Liver (tissue), 8 donors: ENCODE measurements at regions not wholly inside any gene's neighbourhood (a gene's known extent, or its start where the extent isn't known, plus 50 kb on each side); places are given as distances from the start of the nearest gene placed in this dataset.
"Not testable (repeated sequence)": the region's sequence is repeated elsewhere in the genome, so short reads cannot be mapped to it uniquely, and the experiment has no call there.

Experiments
- DNase-seq: peaks from one replicate; pipeline ENCODE4 v3.0.0-alpha.2; 2017; ENCODE audit warnings: low spot score
- H3K27ac ChIP-seq, 2 donors: one replicate each; pipeline ENCODE4 v1.7.0; 2013; ENCODE audit warnings: inconsistent platforms in 2 of 2, low read length in 2 of 2, control low read depth in 1 of 2, low read depth in 1 of 2, mild to moderate bottlenecking in 1 of 2
- H3K27me3 ChIP-seq, 4 donors: one replicate each; pipeline versions ENCODE4 v1.6.1 to v1.7.0; 2013; ENCODE audit warnings: low read length in 3 of 4, inconsistent platforms in 1 of 4, mild to moderate bottlenecking in 1 of 4, moderate library complexity in 1 of 4; ENCODE audit not compliant: control insufficient read depth in 4 of 4, insufficient read depth in 4 of 4
- H3K36me3 ChIP-seq, 4 donors: one replicate each; pipeline versions ENCODE4 v1.6.1 to v1.7.0; 2013; ENCODE audit warnings: low read length in 3 of 4, mild to moderate bottlenecking in 3 of 4, low read depth in 1 of 4, moderate library complexity in 1 of 4; ENCODE audit not compliant: control insufficient read depth in 4 of 4, insufficient read depth in 3 of 4
- H3K4me1 ChIP-seq, 4 donors: one replicate each; pipeline versions ENCODE4 v1.6.1 to v1.7.0; 2013; ENCODE audit warnings: low read length in 3 of 4, mild to moderate bottlenecking in 3 of 4, moderate library complexity in 1 of 4; ENCODE audit not compliant: control insufficient read depth in 4 of 4, insufficient read depth in 4 of 4
- H3K4me3 ChIP-seq, 3 donors: one replicate each; pipeline versions ENCODE4 v1.6.1 to v1.7.0; 2013; ENCODE audit warnings: low read length in 3 of 3, control low read depth in 1 of 3, low read depth in 1 of 3, mild to moderate bottlenecking in 1 of 3
- H3K9ac ChIP-seq, 2 donors: one replicate each; pipeline ENCODE4 v1.7.0; 2013; ENCODE audit warnings: low read length in 2 of 2, mild to moderate bottlenecking in 2 of 2, moderate library complexity in 2 of 2, control low read depth in 1 of 2, low read depth in 1 of 2
- H3K9me3 ChIP-seq, 4 donors: one replicate each; pipeline versions ENCODE4 v1.6.1 to v1.7.0; 2013; ENCODE audit warnings: low read length in 3 of 4; ENCODE audit not compliant: control insufficient read depth in 4 of 4
- EGR1 ChIP-seq, 2 donors: IDR thresholded peaks; 2 replicates each; pipeline ENCODE4 v1.6.1; 2016 to 2018; ENCODE audit warnings: antibody characterized with exemption in 2 of 2, low read depth in 2 of 2
- FOXA1 ChIP-seq: IDR thresholded peaks from 2 replicates; pipeline ENCODE4 v1.6.1; 2016; ENCODE audit warnings: antibody characterized with exemption
- FOXA2 ChIP-seq: IDR thresholded peaks from 2 replicates; pipeline ENCODE4 v1.6.1; 2016; ENCODE audit warnings: antibody characterized with exemption
- HNF4A ChIP-seq, 2 donors: conservative IDR thresholded peaks; 2 replicates each; pipeline ENCODE4 v1.6.1; 2016; ENCODE audit warnings: antibody characterized with exemption in 2 of 2, mild to moderate bottlenecking in 2 of 2
- HNF4G ChIP-seq: IDR thresholded peaks from 2 replicates; pipeline ENCODE4 v1.6.1; 2016; ENCODE audit warnings: antibody characterized with exemption
- JUND ChIP-seq, 2 donors: IDR thresholded peaks; 2 replicates each; pipeline ENCODE4 v1.6.1; 2016; ENCODE audit warnings: antibody characterized with exemption in 2 of 2
- NR2F2 ChIP-seq: IDR thresholded peaks from 2 replicates; pipeline ENCODE4 v1.6.1; 2016; ENCODE audit warnings: antibody characterized with exemption
- RAD21 ChIP-seq, 2 donors: IDR thresholded peaks; 2 replicates each; pipeline ENCODE4 v1.6.1; 2016; ENCODE audit warnings: antibody characterized with exemption in 2 of 2, mild to moderate bottlenecking in 2 of 2
- REST ChIP-seq: IDR thresholded peaks from 2 replicates; pipeline ENCODE4 v1.6.1; 2016; ENCODE audit warnings: antibody characterized with exemption, mild to moderate bottlenecking
- RXRA ChIP-seq, 2 donors: IDR thresholded peaks; 2 replicates each; pipeline ENCODE4 v1.6.1; 2017 to 2018; ENCODE audit warnings: antibody characterized with exemption in 2 of 2, mild to moderate bottlenecking in 1 of 2
- SP1 ChIP-seq: IDR thresholded peaks from 2 replicates; pipeline ENCODE4 v1.6.1; 2018; ENCODE audit warnings: antibody characterized with exemption, mild to moderate bottlenecking
- TAF1 ChIP-seq: conservative IDR thresholded peaks from 2 replicates; pipeline ENCODE4 v1.6.1; 2016; ENCODE audit warnings: antibody characterized with exemption, mild to moderate bottlenecking
- YY1 ChIP-seq: IDR thresholded peaks from 2 replicates; pipeline ENCODE4 v1.6.1; 2016; ENCODE audit warnings: antibody characterized with exemption, mild to moderate bottlenecking
- WGBS: extraction: QIAGEN DNeasy Blood & Tissue Kit; methylation state at CpG from one replicate; pipeline ENCODE4 v1.1.7; 2013; 5-methylcytosine and 5-hydroxymethylcytosine counted together
- TF ChIP-seq, protein P1 (sequence below): fragments of 150-350 bp; IDR thresholded peaks from 2 replicates; pipeline ENCODE4 v1.5.1; 2017; ENCODE audit warnings: improper control_type of control experiment, low read depth, low read length; ENCODE audit not compliant: missing input control
- TF ChIP-seq, protein P2 (sequence below): IDR thresholded peaks from 2 replicates; pipeline ENCODE4 v1.6.1; 2016; ENCODE audit warnings: antibody characterized with exemption
- donor health status: healthy.
- donor health status: healthy.
- donor health status: healthy.
- donor health status: healthy.
- donor health status: healthy.

DNA sequence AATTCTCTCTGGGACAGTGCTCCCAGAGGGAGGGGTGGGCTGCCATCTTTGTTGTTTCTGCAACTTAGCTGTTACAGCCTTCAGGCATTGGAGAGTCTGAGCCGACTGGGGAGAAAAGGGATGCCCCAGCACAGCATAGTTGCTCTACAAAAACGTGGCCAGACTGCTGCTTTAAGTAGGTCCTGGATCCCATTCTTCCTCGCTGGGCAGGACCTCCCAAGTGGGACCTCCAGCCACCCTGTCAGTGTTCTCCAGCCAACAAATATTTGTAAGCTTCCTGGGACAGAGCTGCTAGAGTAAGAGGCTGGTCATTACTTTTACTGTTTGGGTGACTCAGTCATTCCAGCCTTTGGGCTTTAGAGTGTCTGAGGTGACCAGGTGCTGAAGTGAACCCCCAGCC, 292.7 kb upstream of the NREP start:
- Histone ChIP-seq H3K9ac (no peak overlapping the region), H3K4me3 (no peak overlapping the region), H3K4me1 (no peaks in the 10 kb centered on the region), H3K9me3 (peaks cover 0 to 1% (median 0%) of the 10 kb centered on the region in 4 donors), H3K27ac (no peak overlapping the region), H3K27me3 (no peaks in the 10 kb centered on the region), H3K36me3 (no peaks in the 10 kb centered on the region)
- 72% methylated on average over 3 of the region's 3 CpGs for WGBS
- no peak for DNase-seq
- TF ChIP-seq FOXA2 (no peak), HNF4G (no peak), SP1 (no peak)

- Histone ChIP-seq H3K36me3 (no peaks in the 10 kb centered on the region), H3K4me3 (no peak overlapping the region), H3K9ac (no peak overlapping the region), H3K27ac (no peak overlapping the region), H3K4me1 (no peaks in the 10 kb centered on the region), H3K9me3 (no peaks in the 10 kb centered on the region), H3K27me3 (no peaks in the 10 kb centered on the region)
- DNase-seq, result no peak
- WGBS, result 97% methylated on average over 5 of the region's 5 CpGs
- TF ChIP-seq YY1 (no peak), SP1 (no peak)
- TF ChIP-seq, protein P1, sequence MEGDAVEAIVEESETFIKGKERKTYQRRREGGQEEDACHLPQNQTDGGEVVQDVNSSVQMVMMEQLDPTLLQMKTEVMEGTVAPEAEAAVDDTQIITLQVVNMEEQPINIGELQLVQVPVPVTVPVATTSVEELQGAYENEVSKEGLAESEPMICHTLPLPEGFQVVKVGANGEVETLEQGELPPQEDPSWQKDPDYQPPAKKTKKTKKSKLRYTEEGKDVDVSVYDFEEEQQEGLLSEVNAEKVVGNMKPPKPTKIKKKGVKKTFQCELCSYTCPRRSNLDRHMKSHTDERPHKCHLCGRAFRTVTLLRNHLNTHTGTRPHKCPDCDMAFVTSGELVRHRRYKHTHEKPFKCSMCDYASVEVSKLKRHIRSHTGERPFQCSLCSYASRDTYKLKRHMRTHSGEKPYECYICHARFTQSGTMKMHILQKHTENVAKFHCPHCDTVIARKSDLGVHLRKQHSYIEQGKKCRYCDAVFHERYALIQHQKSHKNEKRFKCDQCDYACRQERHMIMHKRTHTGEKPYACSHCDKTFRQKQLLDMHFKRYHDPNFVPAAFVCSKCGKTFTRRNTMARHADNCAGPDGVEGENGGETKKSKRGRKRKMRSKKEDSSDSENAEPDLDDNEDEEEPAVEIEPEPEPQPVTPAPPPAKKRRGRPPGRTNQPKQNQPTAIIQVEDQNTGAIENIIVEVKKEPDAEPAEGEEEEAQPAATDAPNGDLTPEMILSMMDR, result no peak
Measured at GRCh38 chr5:112036206-112036605, 279.2 kb upstream of the NREP start.

DNA sequence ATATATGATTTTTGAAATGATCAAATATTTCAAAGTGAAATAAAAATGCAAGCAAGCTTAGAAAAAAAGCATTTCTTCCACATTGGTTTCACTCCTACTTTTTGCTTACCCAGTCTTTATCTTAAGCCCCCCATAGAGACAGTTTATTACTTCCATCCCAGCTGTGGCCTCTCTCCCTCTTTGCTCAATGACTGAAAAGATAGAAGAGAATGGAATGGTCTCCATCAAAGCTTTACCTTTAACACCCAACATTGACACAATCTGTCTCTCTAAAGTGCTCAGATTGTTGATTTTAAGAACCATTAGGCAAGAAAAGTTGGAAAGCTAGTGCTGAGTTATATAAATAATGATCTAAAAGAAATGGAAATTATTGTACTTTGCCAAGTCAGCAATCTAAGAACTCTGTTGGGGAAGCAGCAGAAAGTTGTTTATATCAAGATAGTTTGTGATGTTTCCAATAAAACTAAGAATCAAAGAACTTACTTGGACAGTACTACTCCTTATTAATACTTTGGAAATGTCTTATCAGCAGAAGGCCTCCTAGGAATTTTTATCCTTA, 277.5 kb upstream of the NREP start:
- H3K27ac ChIP-seq, result no peak overlapping the region
- no peak for DNase-seq
- no peak overlapping the region for H3K4me3 ChIP-seq
- no peaks in the 10 kb centered on the region for H3K36me3 ChIP-seq
- no peak overlapping the region for H3K9ac ChIP-seq
- H3K4me1 ChIP-seq, result no peaks in the 10 kb centered on the region
- no peaks in the 10 kb centered on the region for H3K9me3 ChIP-seq
- TF ChIP-seq TAF1 (no peak), JUND (IDR thresholded peaks at IDR 0.05) (no peak), NR2F2 (no peak), FOXA1 (no peak), SP1 (no peak)
- H3K27me3 ChIP-seq, result no peaks in the 10 kb centered on the region

GRCh38 chr5:112026879-112027278, 269.9 kb upstream of the NREP start:
- H3K4me1 ChIP-seq, H3K9ac ChIP-seq, H3K27ac ChIP-seq, H3K4me3 ChIP-seq, H3K9me3 ChIP-seq, H3K36me3 ChIP-seq, H3K27me3 ChIP-seq, DNase-seq: not testable (repeated sequence)
- 84% methylated on average over 3 of the region's 3 CpGs for WGBS

GRCh38 chr5:112025757-112026156, 268.8 kb upstream of the NREP start:
- no peaks in the 10 kb centered on the region for H3K27me3 ChIP-seq
- no peaks in the 10 kb centered on the region for H3K4me1 ChIP-seq
- H3K9ac ChIP-seq, result no peak overlapping the region
- DNase-seq, result no peak
- H3K4me3 ChIP-seq, result no peak overlapping the region
- H3K9me3 ChIP-seq, result no peaks in the 10 kb centered on the region
- 51% methylated on average over 1 of the region's 1 CpG for WGBS
- H3K36me3 ChIP-seq, result no peaks in the 10 kb centered on the region
- no peak overlapping the region for H3K27ac ChIP-seq
- TF ChIP-seq FOXA1 (no peak), NR2F2 (no peak), RXRA (IDR thresholded peaks at IDR 0.05) (no peak), EGR1 (IDR thresholded peaks at IDR 0.05; ENCODE audit: low read depth in 2 of 2) (no peak), REST (no peak), YY1 (no peak), TAF1 (no peak), HNF4G (no peak), JUND (IDR thresholded peaks at IDR 0.05) (no peak), HNF4A (conservative IDR thresholded peaks at IDR 0.05) (no peak), SP1 (no peak), RAD21 (IDR thresholded peaks at IDR 0.05) (no peak), FOXA2 (no peak)
- TF ChIP-seq, protein P2, sequence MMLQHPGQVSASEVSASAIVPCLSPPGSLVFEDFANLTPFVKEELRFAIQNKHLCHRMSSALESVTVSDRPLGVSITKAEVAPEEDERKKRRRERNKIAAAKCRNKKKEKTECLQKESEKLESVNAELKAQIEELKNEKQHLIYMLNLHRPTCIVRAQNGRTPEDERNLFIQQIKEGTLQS, result no peak
